OCI-LY7 (cell line): ENCODE measurements at regions not wholly inside any gene's neighbourhood (a gene's known extent, or its start where the extent isn't known, plus 50 kb on each side); places are given as distances from the start of the nearest gene placed in this dataset.

Experiments used
- BruUV-seq: library from RNA; stranded (reverse); fragments of 400-500 nt; replicated peaks from 2 replicates; lab custom pipeline; 2021; lab: Mats Ljungman, UMichigan
- CTCF ChIA-PET: fragments of 300-600 bp; sonication (Branson Sonifier 250); formaldehyde crosslinking; loops from one replicate; lab custom pipeline; 2022; ENCODE audit warnings: antibody characterized with exemption; ENCODE audit not compliant: unreplicated experiment; lab: Charles Lee
- POLR2A ChIA-PET: fragments of 300-600 bp; sonication (Branson Sonifier 250); formaldehyde crosslinking; loops from one replicate; lab custom pipeline; 2022; ENCODE audit warnings: antibody characterized with exemption; lab: Charles Lee
- DNase-seq: peaks from one replicate; pipeline ENCODE4 v3.0.0-alpha.2; 2015; ENCODE audit warnings: low spot score
- H2AFZ ChIP-seq: fragments of 200-600 bp; sonication (generic), shearing (Covaris generic); 2 replicates; pipeline ENCODE4 v1.6.1; 2014; ENCODE audit warnings: mild to moderate bottlenecking, antibody characterized with exemption, low read length, moderate library complexity
- H3K27ac ChIP-seq: fragments of 200-600 bp; sonication (generic); 2 replicates; pipeline ENCODE4 v1.5.1; 2014; ENCODE audit warnings: mixed run types, low read depth, mild to moderate bottlenecking, moderate library complexity, low read length, inconsistent platforms; ENCODE audit not compliant: poor library complexity, severe bottlenecking
- H3K36me3 ChIP-seq: fragments of 200-600 bp; sonication (generic); 2 replicates; pipeline ENCODE4 v1.6.1; 2014; ENCODE audit warnings: mild to moderate bottlenecking, antibody characterized with exemption, low read length, moderate library complexity, mixed read lengths; ENCODE audit not compliant: insufficient read depth
- H3K4me1 ChIP-seq: fragments of 200-600 bp; sonication (generic); 2 replicates; pipeline ENCODE4 v1.5.1; 2014; ENCODE audit warnings: mild to moderate bottlenecking, low read length; ENCODE audit not compliant: insufficient read depth, poor library complexity, severe bottlenecking
- H3K4me2 ChIP-seq: fragments of 200-600 bp; sonication (generic); 2 replicates; pipeline ENCODE4 v1.6.1; 2014; ENCODE audit warnings: mild to moderate bottlenecking, low read length
- H3K4me3 ChIP-seq: fragments of 200-600 bp; sonication (generic); 2 replicates; pipeline ENCODE4 v1.5.1; 2014; ENCODE audit warnings: mild to moderate bottlenecking, low read depth, low read length; ENCODE audit not compliant: poor library complexity, severe bottlenecking
- H3K79me2 ChIP-seq: fragments of 200-600 bp; sonication (generic); 2 replicates; pipeline ENCODE4 v1.6.1; 2016; ENCODE audit warnings: low read depth, mild to moderate bottlenecking, low read length, moderate library complexity, mixed read lengths; ENCODE audit not compliant: insufficient read depth
- H3K9me2 ChIP-seq: fragments of 200-600 bp; sonication (generic); 2 replicates; pipeline ENCODE4 v1.6.1; 2016; ENCODE audit warnings: mild to moderate bottlenecking, low read length, mixed read lengths; ENCODE audit not compliant: insufficient read depth
- H3K9me3 ChIP-seq: fragments of 200-600 bp; sonication (generic); 2 replicates; pipeline ENCODE4 v1.6.1; 2014; ENCODE audit warnings: mild to moderate bottlenecking, mixed run types, low read length, mixed read lengths
- H4K20me1 ChIP-seq: fragments of 200-600 bp; sonication (generic); 2 replicates; pipeline ENCODE4 v1.6.1; 2014; ENCODE audit warnings: mild to moderate bottlenecking, antibody characterized with exemption, low read length, moderate library complexity, mixed read lengths; ENCODE audit not compliant: insufficient read depth
- EZH2phosphoT487 ChIP-seq: fragments of 200-600 bp; sonication (generic); IDR thresholded peaks from 2 replicates; pipeline ENCODE4 v1.6.1; 2018; ENCODE audit warnings: low read depth, borderline replicate concordance, mild to moderate bottlenecking, mixed run types, antibody characterized with exemption, low read length, moderate library complexity, mixed read lengths
- intact Hi-C: fragments of 100-400 bp; cut with micrococcal nuclease; formaldehyde crosslinking; loops from one replicate; pipeline ENCODE4 v1.10.0; 2022; ENCODE audit not compliant: unreplicated experiment
- TF ChIP-seq, protein P1 (sequence below): fragments of 200-600 bp; sonication (generic); conservative IDR thresholded peaks from 2 replicates; pipeline ENCODE4 v1.5.1; 2014; ENCODE audit warnings: mild to moderate bottlenecking, antibody characterized with exemption, low read length, moderate library complexity, mixed read lengths

DNA sequence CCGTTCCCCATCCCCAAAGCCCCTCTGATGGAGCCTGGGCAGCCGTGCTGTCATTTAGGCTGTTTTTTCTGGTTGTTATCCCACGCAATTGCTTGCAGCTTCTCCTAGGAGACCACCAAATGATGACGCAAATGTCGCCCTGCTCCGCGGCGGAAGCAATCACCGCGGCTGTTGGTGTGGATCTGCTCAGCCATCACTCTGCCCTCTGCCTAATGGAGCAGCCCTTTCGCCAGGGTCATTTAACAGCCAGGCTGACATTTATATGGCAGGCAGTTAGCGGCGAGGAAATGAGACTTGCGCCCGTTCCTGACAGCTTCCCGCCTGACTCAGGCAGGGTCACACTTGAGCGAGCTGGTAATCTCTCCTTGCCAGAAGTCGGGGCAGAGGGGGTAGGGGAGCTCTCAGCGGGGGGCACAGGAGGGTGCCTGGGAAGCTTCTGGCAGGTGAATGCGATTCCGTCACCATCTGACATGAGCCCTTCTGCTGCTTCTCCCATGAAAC lies 97.9 kb upstream of the RTL6 start:
- Histone ChIP-seq H3K4me1 (no peaks in the 10 kb centered on the region), H3K27ac (no peak overlapping the region), H2AFZ (no peak overlapping the region), H4K20me1 (no peaks in the 10 kb centered on the region), H3K4me3 (no peak overlapping the region), H3K79me2 (no peaks in the 10 kb centered on the region), H3K9me2 (no peaks in the 10 kb centered on the region), H3K36me3 (no peaks in the 10 kb centered on the region), H3K4me2 (no peak overlapping the region), H3K9me3 (no peaks in the 10 kb centered on the region)
- POLR2A ChIA-PET: interaction anchor here (0.6 kb wide), 1 partner anchor 718 kb away, joined by 4 read pairs; no protein-coding TSS in a partner anchor
- CTCF ChIA-PET: no interaction called here
- intact Hi-C loops: no loop called here
- no TSS peak for BruUV-seq
- TF ChIP-seq EZH2phosphoT487: no peak
- TF ChIP-seq, protein P1, sequence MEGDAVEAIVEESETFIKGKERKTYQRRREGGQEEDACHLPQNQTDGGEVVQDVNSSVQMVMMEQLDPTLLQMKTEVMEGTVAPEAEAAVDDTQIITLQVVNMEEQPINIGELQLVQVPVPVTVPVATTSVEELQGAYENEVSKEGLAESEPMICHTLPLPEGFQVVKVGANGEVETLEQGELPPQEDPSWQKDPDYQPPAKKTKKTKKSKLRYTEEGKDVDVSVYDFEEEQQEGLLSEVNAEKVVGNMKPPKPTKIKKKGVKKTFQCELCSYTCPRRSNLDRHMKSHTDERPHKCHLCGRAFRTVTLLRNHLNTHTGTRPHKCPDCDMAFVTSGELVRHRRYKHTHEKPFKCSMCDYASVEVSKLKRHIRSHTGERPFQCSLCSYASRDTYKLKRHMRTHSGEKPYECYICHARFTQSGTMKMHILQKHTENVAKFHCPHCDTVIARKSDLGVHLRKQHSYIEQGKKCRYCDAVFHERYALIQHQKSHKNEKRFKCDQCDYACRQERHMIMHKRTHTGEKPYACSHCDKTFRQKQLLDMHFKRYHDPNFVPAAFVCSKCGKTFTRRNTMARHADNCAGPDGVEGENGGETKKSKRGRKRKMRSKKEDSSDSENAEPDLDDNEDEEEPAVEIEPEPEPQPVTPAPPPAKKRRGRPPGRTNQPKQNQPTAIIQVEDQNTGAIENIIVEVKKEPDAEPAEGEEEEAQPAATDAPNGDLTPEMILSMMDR: no peak
- no peak for DNase-seq

DNA sequence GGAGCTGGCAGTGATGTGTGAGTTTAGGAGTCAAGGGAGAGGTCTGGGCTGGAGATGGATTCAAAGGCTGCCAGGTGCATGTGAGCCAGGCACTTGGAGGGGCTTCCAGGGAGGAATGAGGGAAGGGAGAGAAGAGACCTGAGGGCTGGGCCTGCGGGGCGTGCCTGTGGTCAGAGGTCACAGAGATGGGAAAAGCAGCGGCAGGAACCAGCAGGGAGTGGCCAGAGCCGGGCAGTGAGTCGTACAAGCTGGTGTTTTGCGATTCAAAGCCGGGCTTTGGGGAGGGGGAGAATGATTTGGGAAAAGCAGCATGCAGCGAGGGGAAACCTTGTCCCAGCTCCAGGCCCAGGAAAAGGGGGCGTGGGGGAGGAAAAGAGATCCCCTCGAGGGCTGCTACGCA lies 96.9 kb upstream of the RTL6 start:
- intact Hi-C loops: no loop called here
- CTCF ChIA-PET: no interaction called here
- Histone ChIP-seq H3K9me2 (no peaks in the 10 kb centered on the region), H3K4me3 (no peak overlapping the region), H3K79me2 (no peaks in the 10 kb centered on the region), H3K27ac (no peak overlapping the region), H3K9me3 (no peaks in the 10 kb centered on the region), H3K4me2 (no peak overlapping the region), H3K4me1 (no peaks in the 10 kb centered on the region), H4K20me1 (no peaks in the 10 kb centered on the region), H3K36me3 (no peaks in the 10 kb centered on the region), H2AFZ (no peak overlapping the region)
- no TSS peak for BruUV-seq
- TF ChIP-seq EZH2phosphoT487: no peak
- TF ChIP-seq, protein P1: no peak
- POLR2A ChIA-PET: interaction anchor here (0.7 kb wide), 1 partner anchor 79 kb away, joined by 4 read pairs; no protein-coding TSS in a partner anchor
- DNase-seq: no peak

DNA sequence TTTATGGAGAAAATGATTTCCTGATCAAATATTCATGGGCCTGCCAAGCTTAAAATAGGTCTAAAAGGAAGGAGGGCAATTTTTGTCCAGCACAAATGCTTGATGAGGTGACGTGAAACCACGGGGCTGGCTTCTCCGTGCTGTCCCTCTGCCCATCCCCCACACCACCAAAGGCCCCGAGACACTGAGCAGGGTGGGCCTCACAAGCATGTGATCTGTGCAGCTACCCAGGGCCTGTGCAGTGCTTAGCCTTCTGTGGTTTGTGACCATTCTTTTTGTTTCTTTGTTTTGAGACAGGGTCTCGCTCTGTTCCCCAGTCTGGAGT lies 94.8 kb upstream of the RTL6 start:
- Histone ChIP-seq H3K36me3 (no peaks in the 10 kb centered on the region), H3K79me2 (no peaks in the 10 kb centered on the region), H3K4me3 (no peak overlapping the region), H2AFZ (no peak overlapping the region), H3K4me1 (no peaks in the 10 kb centered on the region), H3K9me2 (no peaks in the 10 kb centered on the region), H3K4me2 (no peak overlapping the region), H3K27ac (no peak overlapping the region), H3K9me3 (no peaks in the 10 kb centered on the region), H4K20me1 (no peaks in the 10 kb centered on the region)
- no peak for DNase-seq
- POLR2A ChIA-PET: no interaction called here
- intact Hi-C loops: no loop called here
- TF ChIP-seq, protein P1: no peak
- TF ChIP-seq EZH2phosphoT487: no peak
- CTCF ChIA-PET: no interaction called here
- no TSS peak for BruUV-seq
